SK-N-SH (cell line): ENCODE measurements at regions not wholly inside any gene's neighbourhood (a gene's known extent, or its start where the extent isn't known, plus 50 kb on each side); places are given as distances from the start of the nearest gene placed in this dataset.

ENCODE experiments used
- CTCF ChIA-PET: fragments of 300-600, 350-600 bp; formaldehyde crosslinking; extraction: SDS; loops from one replicate; lab custom pipeline; 2021; lab: Yijun Ruan, JAX
- POLR2A ChIA-PET: fragments of 350-600 bp; sonication (Branson Sonifier 250); formaldehyde crosslinking; extraction: SDS; loops from one replicate; lab custom pipeline; 2020; ENCODE audit warnings: antibody characterized with exemption, inconsistent platforms; lab: Yijun Ruan, JAX
- DNase-seq: peaks from one replicate; pipeline ENCODE4 v3.0.0; 2012
- H2AFZ ChIP-seq: fragments of 200-600 bp; sonication (generic); 2 replicates; pipeline ENCODE4 v1.8.1; 2016; ENCODE audit warnings: antibody characterized with exemption, mild to moderate bottlenecking, low read depth
- H3F3A ChIP-seq: fragments of 200-600 bp; sonication (generic); replicated peaks from 2 replicates; pipeline ENCODE3; 2016; ENCODE audit warnings: antibody characterized with exemption, mild to moderate bottlenecking; ENCODE audit not compliant: insufficient read depth
- H3K27ac ChIP-seq, 2 experiments: fragments of 200-500 bp in 1 of 2; fragments of 200-600 bp in 1 of 2; sonication (Bioruptor generic) in 1 of 2; sonication (generic), shearing (Covaris generic) in 1 of 2; 2 replicates each; pipeline versions ENCODE4 v1.5.1 to v1.6.1; 2014 to 2016; ENCODE audit warnings: low read depth in 2 of 2, inconsistent platforms in 1 of 2, low read length in 1 of 2, mild to moderate bottlenecking in 1 of 2, mixed read lengths in 1 of 2
- H3K27me3 ChIP-seq: fragments of 200-600 bp; sonication (generic), shearing (Covaris generic); 2 replicates; pipeline ENCODE4 v1.6.1; 2016; ENCODE audit warnings: mixed run types; ENCODE audit not compliant: insufficient read depth
- H3K36me3 ChIP-seq, 2 experiments: fragments of 200-500 bp in 1 of 2; fragments of 200-600 bp in 1 of 2; sonication (Bioruptor generic) in 1 of 2; sonication (generic) in 1 of 2; replicated peaks in 1 of 2; 2 replicates each; pipeline versions ENCODE3 to v1.5.1; 2014 to 2016; ENCODE audit warnings: low read length in 1 of 2, mild to moderate bottlenecking in 1 of 2; ENCODE audit not compliant: insufficient read depth in 2 of 2, control insufficient read depth in 1 of 2
- H3K4me1 ChIP-seq, 2 experiments: fragments of 200-500 bp in 1 of 2; fragments of 200-600 bp in 1 of 2; sonication (Bioruptor generic) in 1 of 2; sonication (generic), shearing (Covaris generic) in 1 of 2; 2 replicates each; pipeline versions ENCODE4 v1.5.1 to v1.6.1; 2014 to 2016; ENCODE audit warnings: low read depth in 1 of 2, low read length in 1 of 2, mixed run types in 1 of 2; ENCODE audit not compliant: insufficient read depth in 2 of 2, control insufficient read depth in 1 of 2
- H3K4me2 ChIP-seq: fragments of 200-600 bp; sonication (generic), shearing (Covaris generic); 2 replicates; pipeline ENCODE4 v1.6.1; 2017; ENCODE audit warnings: mixed run types
- H3K4me3 ChIP-seq, 2 experiments: fragments of 200-500 bp in 1 of 2; fragments of 200-600 bp in 1 of 2; sonication (Bioruptor generic) in 1 of 2; sonication (generic), shearing (Covaris generic) in 1 of 2; 2 replicates each; pipeline versions ENCODE4 v1.5.1 to v1.8.1; 2014 to 2016; ENCODE audit warnings: low read depth in 2 of 2, inconsistent platforms in 1 of 2, low read length in 1 of 2, mild to moderate bottlenecking in 1 of 2, mixed read lengths in 1 of 2, moderate library complexity in 1 of 2
- H3K79me2 ChIP-seq: fragments of 200-600 bp; sonication (generic); 2 replicates; pipeline ENCODE4 v1.8.1; 2017; ENCODE audit warnings: mild to moderate bottlenecking; ENCODE audit not compliant: insufficient read depth
- H3K9ac ChIP-seq: fragments of 200-600 bp; sonication (generic); 2 replicates; pipeline ENCODE4 v1.6.1; 2017; ENCODE audit warnings: mixed run types
- H3K9me2 ChIP-seq: fragments of 200-600 bp; sonication (generic); 2 replicates; pipeline ENCODE4 v1.6.1; 2017; ENCODE audit warnings: mixed run types
- H3K9me3 ChIP-seq: fragments of 200-600 bp; sonication (generic); 2 replicates; pipeline ENCODE4 v1.6.1; 2017; ENCODE audit warnings: mixed run types, mild to moderate bottlenecking, moderate library complexity
- H4K20me1 ChIP-seq: fragments of 200-600 bp; sonication (generic); 2 replicates; pipeline ENCODE4 v1.6.1; 2017; ENCODE audit warnings: mild to moderate bottlenecking, mixed run types; ENCODE audit not compliant: insufficient read depth
- CHD2 ChIP-seq: fragments of 150-350 bp; IDR thresholded peaks from 2 replicates; pipeline ENCODE4 v1.6.1; 2018; ENCODE audit warnings: low read length; ENCODE audit not compliant: partially characterized antibody
- CTCF ChIP-seq: fragments of 200-600 bp; sonication (generic); IDR thresholded peaks from 2 replicates; pipeline ENCODE4 v1.6.1; 2017; ENCODE audit warnings: antibody characterized with exemption, mild to moderate bottlenecking, moderate library complexity
- EP300 ChIP-seq, 2 experiments: IDR thresholded peaks; 2 replicates each; pipeline versions ENCODE4 v1.4.0 to v1.6.1; 2012; ENCODE audit warnings: borderline replicate concordance in 1 of 2, low read depth in 1 of 2, low read length in 1 of 2
- EZH2phosphoT487 ChIP-seq: fragments of 200-600 bp; sonication (generic); IDR thresholded peaks from 2 replicates; pipeline ENCODE4 v1.6.1; 2017; ENCODE audit warnings: low read depth, mixed run types, mild to moderate bottlenecking, antibody characterized with exemption, moderate library complexity, borderline replicate concordance
- IRF3 ChIP-seq: fragments of 150-350 bp; IDR thresholded peaks from 2 replicates; pipeline ENCODE4 v1.6.1; 2016; ENCODE audit warnings: mild to moderate bottlenecking, low read depth, low read length
- JUND ChIP-seq: IDR thresholded peaks from 2 replicates; pipeline ENCODE4 v1.4.0; 2012
- NRF1 ChIP-seq: IDR thresholded peaks from 2 replicates; pipeline ENCODE4 v1.6.1; 2012; ENCODE audit warnings: low read depth, mild to moderate bottlenecking, low read length
- PBX3 ChIP-seq: IDR thresholded peaks from 2 replicates; pipeline ENCODE4; 2012
- RAD21 ChIP-seq: IDR thresholded peaks from 2 replicates; pipeline ENCODE4 v1.6.1; 2012; ENCODE audit warnings: mild to moderate bottlenecking, low read length
- SMC3 ChIP-seq: IDR thresholded peaks from 2 replicates; pipeline ENCODE4 v1.6.1; 2012; ENCODE audit warnings: low read depth, low read length, improper control_type of control experiment
- TCF12 ChIP-seq: IDR thresholded peaks from 2 replicates; pipeline ENCODE4 v1.4.0; 2012
- WGBS: methylation state at CpG from one replicate; pipeline ENCODE4 v1.1.6; 2017; ENCODE audit warnings: low lambda C conversion rate; 5-methylcytosine and 5-hydroxymethylcytosine counted together

GRCh38 chr3:39000008-39000450 is 51.7 kb downstream of the SCN11A start:
- no peaks in the 10 kb centered on the region for H3K79me2 ChIP-seq
- H2AFZ ChIP-seq: no peak overlapping the region
- TF ChIP-seq CTCF (peak; percentile 88), EZH2phosphoT487 (no peak), SMC3 (peak; percentile 70), RAD21 (peak; percentile 86)
- TF ChIP-seq, all 33 proteins: peak for 3
- WGBS: 8% methylated on average over 1 of the region's 1 CpG
- POLR2A ChIA-PET: interaction anchor here (0.6 to 1.1 kb wide), 2 partner anchors 30 to 151 kb away, joined by 3 to 4 read pairs; no protein-coding TSS in a partner anchor
- Histone ChIP-seq H3K9ac (no peak overlapping the region), H4K20me1 (no peaks in the 10 kb centered on the region), H3K27ac (no peak overlapping the region), H3K27me3 (no peaks in the 10 kb centered on the region), H3F3A (no peaks in the 10 kb centered on the region), H3K9me3 (no peaks in the 10 kb centered on the region), H3K9me2 (no peaks in the 10 kb centered on the region), H3K36me3 (no peaks in the 10 kb centered on the region), H3K4me3 (peak overlapping the region in 1 of 2 experiments; percentile 36; a peak in 1 of 4 replicates), H3K4me2 (no peak overlapping the region), H3K4me1 (no peaks in the 10 kb centered on the region)
- CTCF ChIA-PET: interaction anchor here (0.6 to 7.4 kb wide), 84 partner anchors 9 to 653 kb away, joined by 3 to 82 read pairs (median 4); partner anchors contain the start of genes CX3CR1, EXOG and XYLB
- peak; percentile 60 for DNase-seq

- Histone ChIP-seq H3K4me3 (no peak overlapping the region), H3K4me2 (no peak overlapping the region), H3K9ac (no peak overlapping the region), H4K20me1 (no peaks in the 10 kb centered on the region), H3K36me3 (no peaks in the 10 kb centered on the region), H3K9me2 (no peaks in the 10 kb centered on the region), H3K79me2 (no peaks in the 10 kb centered on the region), H3K27me3 (no peaks in the 10 kb centered on the region), H3K27ac (no peak overlapping the region), H2AFZ (no peak overlapping the region), H3K9me3 (no peaks in the 10 kb centered on the region), H3K4me1 (no peaks in the 10 kb centered on the region), H3F3A (no peaks in the 10 kb centered on the region)
- POLR2A ChIA-PET: no interaction called here
- DNase-seq: no peak
- TF ChIP-seq EZH2phosphoT487 (no peak), NRF1 (no peak), CHD2 (no peak), SMC3 (no peak), JUND (no peak)
- CTCF ChIA-PET: interaction anchor here (2.7 to 7.4 kb wide), 3 partner anchors 37 to 475 kb away, joined by 19 to 82 read pairs (median 32); no protein-coding TSS in a partner anchor
- WGBS: 68% methylated on average over 3 of the region's 3 CpGs
Measured at GRCh38 chr3:38998086-38998485, 53.7 kb downstream of the SCN11A start.

GRCh38 chr3:38996193-38996592 is 55.6 kb downstream of the SCN11A start:
- H3F3A ChIP-seq: peaks cover 5% of the 10 kb centered on the region
- POLR2A ChIA-PET: no interaction called here
- TF ChIP-seq EP300 (IDR thresholded peaks at IDR 0.05; ENCODE audit: borderline replicate concordance in 1 of 2, low read depth in 1 of 2, low read length in 1 of 2) (no peak), IRF3 (no peak), CHD2 (no peak), PBX3 (peak; percentile 26; the same call in 1 of the 2 replicates), TCF12 (no peak)
- H4K20me1 ChIP-seq: no peaks in the 10 kb centered on the region
- H3K79me2 ChIP-seq: no peaks in the 10 kb centered on the region
- no peaks in the 10 kb centered on the region for H3K27me3 ChIP-seq
- no peaks in the 10 kb centered on the region for H3K36me3 ChIP-seq
- H3K9me3 ChIP-seq: no peaks in the 10 kb centered on the region
- no peak overlapping the region for H2AFZ ChIP-seq
- H3K4me2 ChIP-seq: no peak overlapping the region
- no peaks in the 10 kb centered on the region for H3K9me2 ChIP-seq
- CTCF ChIA-PET: interaction anchor here (7.4 kb wide), 1 partner anchor 341 kb away, joined by 82 read pairs; no protein-coding TSS in a partner anchor
- H3K4me3 ChIP-seq: no peak overlapping the region
- H3K27ac ChIP-seq: no peak overlapping the region
- no peak overlapping the region for H3K9ac ChIP-seq
- WGBS: 8% methylated on average over 1 of the region's 1 CpG
- H3K4me1 ChIP-seq: peaks cover 0 to 11% of the 10 kb centered on the region in 2 experiments; a peak in 1 of 4 replicates
- no peak for DNase-seq
